Smooth muscle cell (in vitro differentiated cells): ENCODE measurements at regions not wholly inside any gene's neighbourhood (a gene's known extent, or its start where the extent isn't known, plus 50 kb on each side); places are given as distances from the start of the nearest gene placed in this dataset.

Experiments
- DNase-seq: peaks from one replicate; lab custom pipeline; 2025; ENCODE audit not compliant: unreplicated experiment; lab: John Stamatoyannopoulos, UW
- H2AFZ ChIP-seq: fragments of 200-600 bp; sonication (generic); 2 replicates; pipeline ENCODE4 v1.6.0; 2016; ENCODE audit warnings: antibody characterized with exemption, low read depth, mild to moderate bottlenecking
- H3F3A ChIP-seq: fragments of 200-600 bp; sonication (generic); 2 replicates; pipeline ENCODE4 v1.6.0; 2017; ENCODE audit warnings: antibody characterized with exemption, low read depth
- H3K27ac ChIP-seq: fragments of 200-600 bp; sonication (generic); 2 replicates; pipeline ENCODE4 v1.5.1; 2016; ENCODE audit warnings: low read depth, mild to moderate bottlenecking
- H3K27me3 ChIP-seq: fragments of 200-600 bp; sonication (generic); 2 replicates; pipeline ENCODE4 v1.6.1; 2016; ENCODE audit warnings: low read depth, mild to moderate bottlenecking
- H3K36me3 ChIP-seq: fragments of 200-600 bp; sonication (generic); 2 replicates; pipeline ENCODE4 v1.5.1; 2016; ENCODE audit warnings: low read depth
- H3K4me1 ChIP-seq: fragments of 200-600 bp; sonication (generic); 2 replicates; pipeline ENCODE4 v1.5.1; 2016; ENCODE audit warnings: low read depth
- H3K4me2 ChIP-seq: fragments of 200-600 bp; sonication (generic); 2 replicates; pipeline ENCODE4 v1.6.0; 2016; ENCODE audit warnings: mild to moderate bottlenecking
- H3K4me3 ChIP-seq: fragments of 200-600 bp; sonication (generic); 2 replicates; pipeline ENCODE4 v1.5.1; 2016; ENCODE audit warnings: mild to moderate bottlenecking
- H3K79me2 ChIP-seq: fragments of 200-600 bp; sonication (generic); 2 replicates; pipeline ENCODE4 v1.6.0; 2016; ENCODE audit warnings: low read depth, mild to moderate bottlenecking
- H3K9ac ChIP-seq: fragments of 200-600 bp; sonication (generic); 2 replicates; pipeline ENCODE4 v1.6.0; 2016; ENCODE audit warnings: low read depth
- H3K9me3 ChIP-seq: fragments of 200-600 bp; sonication (generic); replicated peaks from 2 replicates; pipeline ENCODE4 v1.5.1; 2016; ENCODE audit warnings: low read depth
- H4K20me1 ChIP-seq: fragments of 200-600 bp; sonication (generic); 2 replicates; pipeline ENCODE4 v1.6.0; 2016; ENCODE audit warnings: low read depth
- WGBS: methylation state at CpG from one replicate; pipeline ENCODE4 v1.1.7; 2016; ENCODE audit warnings: low lambda C conversion rate; 5-methylcytosine and 5-hydroxymethylcytosine counted together
- TF ChIP-seq, protein P1 (sequence below): fragments of 200-600 bp; sonication (generic); IDR thresholded peaks from 2 replicates; pipeline ENCODE4 v1.5.1; 2017; ENCODE audit warnings: borderline replicate concordance, mild to moderate bottlenecking, antibody characterized with exemption; ENCODE audit not compliant: insufficient read depth, poor library complexity, severe bottlenecking

- Histone ChIP-seq H3K27me3 (no peaks in the 10 kb centered on the region), H3K79me2 (no peaks in the 10 kb centered on the region), H3K4me2 (peak overlapping the region; percentile 50), H3K4me1 (no peaks in the 10 kb centered on the region), H2AFZ (no peak overlapping the region), H3K36me3 (no peaks in the 10 kb centered on the region), H3F3A (no peaks in the 10 kb centered on the region), H3K9ac (no peak overlapping the region), H3K9me3 (no peaks in the 10 kb centered on the region), H4K20me1 (no peaks in the 10 kb centered on the region), H3K27ac (no peak overlapping the region), H3K4me3 (no peak overlapping the region)
- 49% methylated on average over 5 of the region's 5 CpGs for WGBS
- no peak for DNase-seq
- TF ChIP-seq, protein P1, sequence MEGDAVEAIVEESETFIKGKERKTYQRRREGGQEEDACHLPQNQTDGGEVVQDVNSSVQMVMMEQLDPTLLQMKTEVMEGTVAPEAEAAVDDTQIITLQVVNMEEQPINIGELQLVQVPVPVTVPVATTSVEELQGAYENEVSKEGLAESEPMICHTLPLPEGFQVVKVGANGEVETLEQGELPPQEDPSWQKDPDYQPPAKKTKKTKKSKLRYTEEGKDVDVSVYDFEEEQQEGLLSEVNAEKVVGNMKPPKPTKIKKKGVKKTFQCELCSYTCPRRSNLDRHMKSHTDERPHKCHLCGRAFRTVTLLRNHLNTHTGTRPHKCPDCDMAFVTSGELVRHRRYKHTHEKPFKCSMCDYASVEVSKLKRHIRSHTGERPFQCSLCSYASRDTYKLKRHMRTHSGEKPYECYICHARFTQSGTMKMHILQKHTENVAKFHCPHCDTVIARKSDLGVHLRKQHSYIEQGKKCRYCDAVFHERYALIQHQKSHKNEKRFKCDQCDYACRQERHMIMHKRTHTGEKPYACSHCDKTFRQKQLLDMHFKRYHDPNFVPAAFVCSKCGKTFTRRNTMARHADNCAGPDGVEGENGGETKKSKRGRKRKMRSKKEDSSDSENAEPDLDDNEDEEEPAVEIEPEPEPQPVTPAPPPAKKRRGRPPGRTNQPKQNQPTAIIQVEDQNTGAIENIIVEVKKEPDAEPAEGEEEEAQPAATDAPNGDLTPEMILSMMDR, result no peak
Measured at GRCh38 chr4:19879330-19879729, 372.4 kb upstream of the SLIT2 start.

GRCh38 chr4:19857991-19858390 is 393.7 kb upstream of the SLIT2 start:
- H2AFZ ChIP-seq, result no peak overlapping the region
- H3K36me3 ChIP-seq, result no peaks in the 10 kb centered on the region
- H3K27me3 ChIP-seq, result no peaks in the 10 kb centered on the region
- H4K20me1 ChIP-seq, result no peaks in the 10 kb centered on the region
- H3K9me3 ChIP-seq, result no peaks in the 10 kb centered on the region
- no peaks in the 10 kb centered on the region for H3K79me2 ChIP-seq
- H3K9ac ChIP-seq, result no peak overlapping the region
- DNase-seq, result no peak
- H3F3A ChIP-seq, result no peaks in the 10 kb centered on the region
- H3K4me3 ChIP-seq, result no peak overlapping the region
- TF ChIP-seq, protein P1, result no peak
- no peak overlapping the region for H3K27ac ChIP-seq
- 88% methylated on average over 1 of the region's 1 CpG for WGBS
- H3K4me2 ChIP-seq, result no peak overlapping the region
- H3K4me1 ChIP-seq, result no peaks in the 10 kb centered on the region

GRCh38 chr4:19857380-19857779 is 394.3 kb upstream of the SLIT2 start:
- H3K27ac ChIP-seq, result no peak overlapping the region
- H3K9ac ChIP-seq, result no peak overlapping the region
- H3K79me2 ChIP-seq, result no peaks in the 10 kb centered on the region
- no peak overlapping the region for H2AFZ ChIP-seq
- WGBS, result 74% methylated on average over 2 of the region's 2 CpGs
- H3K36me3 ChIP-seq, result no peaks in the 10 kb centered on the region
- H3K4me1 ChIP-seq, result no peaks in the 10 kb centered on the region
- no peaks in the 10 kb centered on the region for H3K27me3 ChIP-seq
- no peak overlapping the region for H3K4me3 ChIP-seq
- TF ChIP-seq, protein P1, result no peak
- DNase-seq, result no peak
- no peaks in the 10 kb centered on the region for H3K9me3 ChIP-seq
- H4K20me1 ChIP-seq, result no peaks in the 10 kb centered on the region
- no peak overlapping the region for H3K4me2 ChIP-seq
- no peaks in the 10 kb centered on the region for H3F3A ChIP-seq

GRCh38 chr4:19850909-19851308 is 400.8 kb upstream of the SLIT2 start:
- TF ChIP-seq, protein P1, result no peak
- Histone ChIP-seq H3K79me2 (no peaks in the 10 kb centered on the region), H4K20me1 (no peaks in the 10 kb centered on the region), H3K9me3 (no peaks in the 10 kb centered on the region), H3K27ac (peak overlapping the region; percentile 48), H3K9ac (no peak overlapping the region), H3K4me3 (no peak overlapping the region), H3K27me3 (no peaks in the 10 kb centered on the region), H3F3A (no peaks in the 10 kb centered on the region), H3K4me2 (no peak overlapping the region), H2AFZ (no peak overlapping the region), H3K36me3 (no peaks in the 10 kb centered on the region), H3K4me1 (peaks cover 5% of the 10 kb centered on the region)
- WGBS, result 53% methylated on average over 5 of the region's 5 CpGs
- no peak for DNase-seq
